Astrocyte (in vitro differentiated cells and primary cell): ENCODE measurements at regions not wholly inside any gene's neighbourhood (a gene's known extent, or its start where the extent isn't known, plus 50 kb on each side); places are given as distances from the start of the nearest gene placed in this dataset.

Experiments
- DNase-seq: peaks from one replicate; pipeline ENCODE4 v3.0.0-alpha.2; 2010; ENCODE audit warnings: low read depth
- FAIRE-seq: peaks from 2 replicates; lab custom pipeline; 2011; peaks lifted over from hg19 to GRCh38; lab: Jason Lieb, UNC
- H2AFZ ChIP-seq: 2 replicates; pipeline ENCODE4 v1.6.0; 2012; ENCODE audit warnings: low read depth, low read length, inconsistent platforms
- H3K27ac ChIP-seq: 2 replicates; pipeline ENCODE4 v1.5.1; 2011; ENCODE audit warnings: low read depth, low read length, inconsistent platforms
- H3K27me3 ChIP-seq: 2 replicates; pipeline ENCODE4 v1.6.0; 2011; ENCODE audit warnings: low read length, inconsistent platforms; ENCODE audit not compliant: insufficient read depth
- H3K36me3 ChIP-seq: 2 replicates; pipeline ENCODE4 v1.5.1; 2011; ENCODE audit warnings: low read length, inconsistent platforms; ENCODE audit not compliant: insufficient read depth
- H3K4me1 ChIP-seq: 2 replicates; pipeline ENCODE4 v1.5.1; 2011; ENCODE audit warnings: low read length, inconsistent platforms; ENCODE audit not compliant: insufficient read depth
- H3K4me2 ChIP-seq: 2 replicates; pipeline ENCODE4 v1.6.0; 2012; ENCODE audit warnings: low read length, inconsistent platforms
- H3K4me3 ChIP-seq: 2 replicates; pipeline ENCODE4 v1.5.1; 2011; ENCODE audit warnings: low read depth, mild to moderate bottlenecking, low read length, inconsistent platforms; ENCODE audit not compliant: insufficient read depth
- H3K79me2 ChIP-seq: 2 replicates; pipeline ENCODE4 v1.6.0; 2012; ENCODE audit warnings: mild to moderate bottlenecking, low read length, inconsistent platforms; ENCODE audit not compliant: insufficient read depth
- H3K9ac ChIP-seq: 2 replicates; pipeline ENCODE4 v1.6.0; 2012; ENCODE audit warnings: mild to moderate bottlenecking, low read length, inconsistent platforms
- H3K9me3 ChIP-seq: 2 replicates; pipeline ENCODE4 v1.5.1; 2012; ENCODE audit warnings: low read depth, mild to moderate bottlenecking, low read length, inconsistent platforms; ENCODE audit not compliant: insufficient read depth
- H4K20me1 ChIP-seq: 2 replicates; pipeline ENCODE4 v1.6.0; 2012; ENCODE audit warnings: low read length, inconsistent platforms; ENCODE audit not compliant: insufficient read depth
- H3K27ac Mint-ChIP-seq: one replicate; pipeline ENCODE4 v1.8.0; 2021; ENCODE audit warnings: mild to moderate bottlenecking, mixed read lengths; ENCODE audit not compliant: unreplicated experiment
- H3K27me3 Mint-ChIP-seq: one replicate; pipeline ENCODE4 v1.8.0; 2021; ENCODE audit warnings: low read depth, mixed read lengths; ENCODE audit not compliant: unreplicated experiment
- H3K36me3 Mint-ChIP-seq: one replicate; pipeline ENCODE4 v1.8.0; 2021; ENCODE audit warnings: low read depth, mixed read lengths; ENCODE audit not compliant: unreplicated experiment
- H3K4me1 Mint-ChIP-seq: one replicate; pipeline ENCODE4 v1.8.0; 2021; ENCODE audit warnings: low read depth, mixed read lengths; ENCODE audit not compliant: unreplicated experiment
- H3K4me3 Mint-ChIP-seq: one replicate; pipeline ENCODE4 v1.8.0; 2021; ENCODE audit warnings: mild to moderate bottlenecking, moderate library complexity, mixed read lengths; ENCODE audit not compliant: unreplicated experiment
- H3K9me3 Mint-ChIP-seq: one replicate; pipeline ENCODE4 v1.8.0; 2021; ENCODE audit warnings: mild to moderate bottlenecking, mixed read lengths; ENCODE audit not compliant: unreplicated experiment
- CTCF ChIP-seq: IDR thresholded peaks from 2 replicates; pipeline ENCODE4 v1.5.1; 2011; ENCODE audit warnings: low read depth, mild to moderate bottlenecking, inconsistent platforms, low read length, moderate library complexity; ENCODE audit not compliant: insufficient read depth
- EZH2 ChIP-seq: IDR thresholded peaks from 2 replicates; pipeline ENCODE4 v1.6.1; 2012; ENCODE audit warnings: mild to moderate bottlenecking, low read length, inconsistent platforms; ENCODE audit not compliant: insufficient read depth

- Mint-ChIP-seq H3K9me3 (no peaks in the 10 kb centered on the region), H3K27ac (no peak overlapping the region), H3K4me1 (peaks cover 2% of the 10 kb centered on the region), H3K36me3 (no peaks in the 10 kb centered on the region), H3K4me3 (no peak overlapping the region), H3K27me3 (no peaks in the 10 kb centered on the region)
- no peaks in the 10 kb centered on the region for H4K20me1 ChIP-seq
- no peaks in the 10 kb centered on the region for H3K79me2 ChIP-seq
- DNase-seq: no peak
- no peak overlapping the region for H3K9ac ChIP-seq
- no peak overlapping the region for H3K27ac ChIP-seq
- FAIRE-seq: no peak
- H3K27me3 ChIP-seq: no peaks in the 10 kb centered on the region
- H3K9me3 ChIP-seq: no peaks in the 10 kb centered on the region
- TF ChIP-seq CTCF: no peak
- TF ChIP-seq EZH2: no peak
- H3K4me2 ChIP-seq: no peak overlapping the region
- no peak overlapping the region for H2AFZ ChIP-seq
- no peaks in the 10 kb centered on the region for H3K36me3 ChIP-seq
- H3K4me1 ChIP-seq: no peaks in the 10 kb centered on the region
- no peak overlapping the region for H3K4me3 ChIP-seq
Observed at GRCh38 chr3:88416436-88416835, 266.7 kb downstream of the C3orf38 start.

- no peak overlapping the region for H3K4me3 Mint-ChIP-seq
Observed at GRCh38 chr3:88418219-88418618, 268.5 kb downstream of the C3orf38 start.

More at GRCh38 chr3:88418219-88418618, 268.5 kb downstream of the C3orf38 start:
- Histone ChIP-seq H3K9ac (no peak overlapping the region), H2AFZ (no peak overlapping the region), H3K4me2 (no peak overlapping the region), H3K4me1 (no peaks in the 10 kb centered on the region), H3K79me2 (no peaks in the 10 kb centered on the region), H3K36me3 (no peaks in the 10 kb centered on the region), H4K20me1 (no peaks in the 10 kb centered on the region), H3K27ac (no peak overlapping the region), H3K27me3 (no peaks in the 10 kb centered on the region), H3K9me3 (no peaks in the 10 kb centered on the region), H3K4me3 (no peak overlapping the region)
- no peak for FAIRE-seq
- Mint-ChIP-seq H3K4me1 (no peaks in the 10 kb centered on the region), H3K27me3 (no peaks in the 10 kb centered on the region), H3K27ac (no peak overlapping the region), H3K9me3 (no peaks in the 10 kb centered on the region), H3K36me3 (no peaks in the 10 kb centered on the region)
- no peak for DNase-seq
- no peak for TF ChIP-seq EZH2
- TF ChIP-seq CTCF: no peak
